Liver (tissue), 8 donors: ENCODE measurements at regions not wholly inside any gene's neighbourhood (a gene's known extent, or its start where the extent isn't known, plus 50 kb on each side); places are given as distances from the start of the nearest gene placed in this dataset.

Source experiments
- DNase-seq: peaks from one replicate; pipeline ENCODE4 v3.0.0-alpha.2; 2017; ENCODE audit warnings: low spot score
- H3K27ac ChIP-seq, 2 donors: one replicate each; pipeline ENCODE4 v1.7.0; 2013; ENCODE audit warnings: inconsistent platforms in 2 of 2, low read length in 2 of 2, control low read depth in 1 of 2, low read depth in 1 of 2, mild to moderate bottlenecking in 1 of 2
- H3K27me3 ChIP-seq, 4 donors: one replicate each; pipeline versions ENCODE4 v1.6.1 to v1.7.0; 2013; ENCODE audit warnings: low read length in 3 of 4, inconsistent platforms in 1 of 4, mild to moderate bottlenecking in 1 of 4, moderate library complexity in 1 of 4; ENCODE audit not compliant: control insufficient read depth in 4 of 4, insufficient read depth in 4 of 4
- H3K36me3 ChIP-seq, 4 donors: one replicate each; pipeline versions ENCODE4 v1.6.1 to v1.7.0; 2013; ENCODE audit warnings: low read length in 3 of 4, mild to moderate bottlenecking in 3 of 4, low read depth in 1 of 4, moderate library complexity in 1 of 4; ENCODE audit not compliant: control insufficient read depth in 4 of 4, insufficient read depth in 3 of 4
- H3K4me1 ChIP-seq, 4 donors: one replicate each; pipeline versions ENCODE4 v1.6.1 to v1.7.0; 2013; ENCODE audit warnings: low read length in 3 of 4, mild to moderate bottlenecking in 3 of 4, moderate library complexity in 1 of 4; ENCODE audit not compliant: control insufficient read depth in 4 of 4, insufficient read depth in 4 of 4
- H3K4me3 ChIP-seq, 3 donors: one replicate each; pipeline versions ENCODE4 v1.6.1 to v1.7.0; 2013; ENCODE audit warnings: low read length in 3 of 3, control low read depth in 1 of 3, low read depth in 1 of 3, mild to moderate bottlenecking in 1 of 3
- H3K9ac ChIP-seq, 2 donors: one replicate each; pipeline ENCODE4 v1.7.0; 2013; ENCODE audit warnings: low read length in 2 of 2, mild to moderate bottlenecking in 2 of 2, moderate library complexity in 2 of 2, control low read depth in 1 of 2, low read depth in 1 of 2
- H3K9me3 ChIP-seq, 4 donors: one replicate each; pipeline versions ENCODE4 v1.6.1 to v1.7.0; 2013; ENCODE audit warnings: low read length in 3 of 4; ENCODE audit not compliant: control insufficient read depth in 4 of 4
- EGR1 ChIP-seq, 2 donors: IDR thresholded peaks; 2 replicates each; pipeline ENCODE4 v1.6.1; 2016 to 2018; ENCODE audit warnings: antibody characterized with exemption in 2 of 2, low read depth in 2 of 2
- FOXA1 ChIP-seq: IDR thresholded peaks from 2 replicates; pipeline ENCODE4 v1.6.1; 2016; ENCODE audit warnings: antibody characterized with exemption
- FOXA2 ChIP-seq: IDR thresholded peaks from 2 replicates; pipeline ENCODE4 v1.6.1; 2016; ENCODE audit warnings: antibody characterized with exemption
- NR2F2 ChIP-seq: IDR thresholded peaks from 2 replicates; pipeline ENCODE4 v1.6.1; 2016; ENCODE audit warnings: antibody characterized with exemption
- RAD21 ChIP-seq, 2 donors: IDR thresholded peaks; 2 replicates each; pipeline ENCODE4 v1.6.1; 2016; ENCODE audit warnings: antibody characterized with exemption in 2 of 2, mild to moderate bottlenecking in 2 of 2
- RXRA ChIP-seq, 2 donors: IDR thresholded peaks; 2 replicates each; pipeline ENCODE4 v1.6.1; 2017 to 2018; ENCODE audit warnings: antibody characterized with exemption in 2 of 2, mild to moderate bottlenecking in 1 of 2
- SP1 ChIP-seq: IDR thresholded peaks from 2 replicates; pipeline ENCODE4 v1.6.1; 2018; ENCODE audit warnings: antibody characterized with exemption, mild to moderate bottlenecking
- TAF1 ChIP-seq: conservative IDR thresholded peaks from 2 replicates; pipeline ENCODE4 v1.6.1; 2016; ENCODE audit warnings: antibody characterized with exemption, mild to moderate bottlenecking
- YY1 ChIP-seq: IDR thresholded peaks from 2 replicates; pipeline ENCODE4 v1.6.1; 2016; ENCODE audit warnings: antibody characterized with exemption, mild to moderate bottlenecking
- whole genome bisulfite sequencing: extraction: QIAGEN DNeasy Blood & Tissue Kit; methylation state at CpG from one replicate; pipeline ENCODE4 v1.1.7; 2013; 5-methylcytosine and 5-hydroxymethylcytosine counted together
- TF ChIP-seq, protein P1 (sequence below): IDR thresholded peaks from 2 replicates; pipeline ENCODE4 v1.6.1; 2016; ENCODE audit warnings: antibody characterized with exemption, mild to moderate bottlenecking
- TF ChIP-seq, protein P2 (sequence below): IDR thresholded peaks from 2 replicates; pipeline ENCODE4 v1.6.1; 2016; ENCODE audit warnings: antibody characterized with exemption
- TF ChIP-seq, protein P3 (sequence below): fragments of 150-350 bp; IDR thresholded peaks from 2 replicates; pipeline ENCODE4 v1.5.1; 2017; ENCODE audit warnings: improper control_type of control experiment, low read depth, low read length; ENCODE audit not compliant: missing input control
- TF ChIP-seq, protein P4 (sequence below): IDR thresholded peaks from 2 replicates; pipeline ENCODE4 v1.6.1; 2016; ENCODE audit warnings: antibody characterized with exemption
- TF ChIP-seq, protein P5 (sequence below): IDR thresholded peaks from 2 replicates; pipeline ENCODE4 v1.6.1; 2016; ENCODE audit warnings: antibody characterized with exemption
- donor health status: healthy.
- donor health status: healthy.
- donor health status: healthy.
- donor health status: healthy.
- donor health status: healthy.

DNA sequence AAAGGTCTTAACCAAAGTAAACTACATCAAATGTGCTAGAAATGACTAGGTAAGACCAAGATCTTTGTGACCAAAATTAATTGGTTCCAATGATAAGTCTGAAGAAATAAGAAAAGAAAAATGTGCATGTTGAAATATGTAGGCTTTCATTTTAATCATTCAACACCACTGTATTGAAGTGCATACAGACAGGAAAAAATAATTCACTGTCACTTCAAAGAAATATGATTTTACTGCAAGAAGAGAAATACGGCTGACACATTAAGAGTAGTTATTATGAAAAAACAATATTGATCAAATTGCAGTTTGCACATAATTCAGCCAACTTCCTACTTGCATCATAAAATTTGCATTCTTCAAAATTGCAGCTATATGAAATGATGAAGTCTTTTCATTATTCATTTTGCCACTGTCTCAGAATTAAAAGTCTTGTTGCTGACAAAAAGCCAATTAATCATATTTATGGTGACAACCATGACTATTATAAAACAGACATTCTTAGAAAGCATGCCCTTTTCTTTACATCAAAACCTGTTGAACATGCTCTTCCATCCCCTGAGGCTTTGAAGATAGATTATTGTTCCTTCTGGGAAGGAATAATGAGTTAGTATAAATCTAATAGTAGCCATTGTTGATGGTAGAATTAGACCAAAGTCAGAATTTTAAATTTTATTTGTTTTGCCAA is 405.9 kb upstream of the MAD2L1 start:
- DNase-seq: no peak
- no peak overlapping the region for H3K4me3 ChIP-seq
- no peaks in the 10 kb centered on the region for H3K4me1 ChIP-seq
- H3K9me3 ChIP-seq: no peaks in the 10 kb centered on the region
- H3K9ac ChIP-seq: no peak overlapping the region
- H3K27ac ChIP-seq: no peak overlapping the region
- H3K36me3 ChIP-seq: no peaks in the 10 kb centered on the region
- WGBS: 71% methylated on average over 1 of the region's 1 CpG
- TF ChIP-seq TAF1: no peak
- TF ChIP-seq, protein P1, sequence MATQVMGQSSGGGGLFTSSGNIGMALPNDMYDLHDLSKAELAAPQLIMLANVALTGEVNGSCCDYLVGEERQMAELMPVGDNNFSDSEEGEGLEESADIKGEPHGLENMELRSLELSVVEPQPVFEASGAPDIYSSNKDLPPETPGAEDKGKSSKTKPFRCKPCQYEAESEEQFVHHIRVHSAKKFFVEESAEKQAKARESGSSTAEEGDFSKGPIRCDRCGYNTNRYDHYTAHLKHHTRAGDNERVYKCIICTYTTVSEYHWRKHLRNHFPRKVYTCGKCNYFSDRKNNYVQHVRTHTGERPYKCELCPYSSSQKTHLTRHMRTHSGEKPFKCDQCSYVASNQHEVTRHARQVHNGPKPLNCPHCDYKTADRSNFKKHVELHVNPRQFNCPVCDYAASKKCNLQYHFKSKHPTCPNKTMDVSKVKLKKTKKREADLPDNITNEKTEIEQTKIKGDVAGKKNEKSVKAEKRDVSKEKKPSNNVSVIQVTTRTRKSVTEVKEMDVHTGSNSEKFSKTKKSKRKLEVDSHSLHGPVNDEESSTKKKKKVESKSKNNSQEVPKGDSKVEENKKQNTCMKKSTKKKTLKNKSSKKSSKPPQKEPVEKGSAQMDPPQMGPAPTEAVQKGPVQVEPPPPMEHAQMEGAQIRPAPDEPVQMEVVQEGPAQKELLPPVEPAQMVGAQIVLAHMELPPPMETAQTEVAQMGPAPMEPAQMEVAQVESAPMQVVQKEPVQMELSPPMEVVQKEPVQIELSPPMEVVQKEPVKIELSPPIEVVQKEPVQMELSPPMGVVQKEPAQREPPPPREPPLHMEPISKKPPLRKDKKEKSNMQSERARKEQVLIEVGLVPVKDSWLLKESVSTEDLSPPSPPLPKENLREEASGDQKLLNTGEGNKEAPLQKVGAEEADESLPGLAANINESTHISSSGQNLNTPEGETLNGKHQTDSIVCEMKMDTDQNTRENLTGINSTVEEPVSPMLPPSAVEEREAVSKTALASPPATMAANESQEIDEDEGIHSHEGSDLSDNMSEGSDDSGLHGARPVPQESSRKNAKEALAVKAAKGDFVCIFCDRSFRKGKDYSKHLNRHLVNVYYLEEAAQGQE: no peak
- TF ChIP-seq, protein P2, sequence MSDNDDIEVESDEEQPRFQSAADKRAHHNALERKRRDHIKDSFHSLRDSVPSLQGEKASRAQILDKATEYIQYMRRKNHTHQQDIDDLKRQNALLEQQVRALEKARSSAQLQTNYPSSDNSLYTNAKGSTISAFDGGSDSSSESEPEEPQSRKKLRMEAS: no peak
- no peak for TF ChIP-seq RAD21 (IDR thresholded peaks at IDR 0.05)
- TF ChIP-seq FOXA1: no peak
- peaks cover 0 to 3% (median 0%) of the 10 kb centered on the region in 4 donors for H3K27me3 ChIP-seq

DNA sequence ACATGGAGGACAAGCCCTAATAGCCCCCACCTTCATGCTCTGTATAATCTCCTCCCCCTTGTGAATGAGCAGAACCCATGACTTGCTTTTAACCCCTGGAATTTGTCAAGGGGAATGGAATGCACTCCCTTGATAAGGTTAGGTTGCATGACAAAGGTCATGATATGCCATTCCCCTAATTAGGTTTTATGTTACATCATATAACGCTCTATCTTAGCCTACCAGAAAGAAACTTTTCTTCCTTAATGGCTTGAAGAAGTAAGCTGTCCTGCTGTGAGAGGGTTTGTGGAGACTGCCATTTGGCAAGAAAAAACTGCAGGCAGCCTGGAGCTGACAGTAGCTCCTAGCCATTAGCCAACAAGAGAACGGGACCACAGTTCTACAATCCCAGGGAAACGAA is 399.8 kb upstream of the MAD2L1 start:
- no peak overlapping the region for H3K27ac ChIP-seq
- no peak for DNase-seq
- WGBS: 16% methylated on average over 3 of the region's 3 CpGs
- H3K4me3 ChIP-seq: no peak overlapping the region
- no peak overlapping the region for H3K9ac ChIP-seq
- no peaks in the 10 kb centered on the region for H3K4me1 ChIP-seq
- TF ChIP-seq, protein P3, sequence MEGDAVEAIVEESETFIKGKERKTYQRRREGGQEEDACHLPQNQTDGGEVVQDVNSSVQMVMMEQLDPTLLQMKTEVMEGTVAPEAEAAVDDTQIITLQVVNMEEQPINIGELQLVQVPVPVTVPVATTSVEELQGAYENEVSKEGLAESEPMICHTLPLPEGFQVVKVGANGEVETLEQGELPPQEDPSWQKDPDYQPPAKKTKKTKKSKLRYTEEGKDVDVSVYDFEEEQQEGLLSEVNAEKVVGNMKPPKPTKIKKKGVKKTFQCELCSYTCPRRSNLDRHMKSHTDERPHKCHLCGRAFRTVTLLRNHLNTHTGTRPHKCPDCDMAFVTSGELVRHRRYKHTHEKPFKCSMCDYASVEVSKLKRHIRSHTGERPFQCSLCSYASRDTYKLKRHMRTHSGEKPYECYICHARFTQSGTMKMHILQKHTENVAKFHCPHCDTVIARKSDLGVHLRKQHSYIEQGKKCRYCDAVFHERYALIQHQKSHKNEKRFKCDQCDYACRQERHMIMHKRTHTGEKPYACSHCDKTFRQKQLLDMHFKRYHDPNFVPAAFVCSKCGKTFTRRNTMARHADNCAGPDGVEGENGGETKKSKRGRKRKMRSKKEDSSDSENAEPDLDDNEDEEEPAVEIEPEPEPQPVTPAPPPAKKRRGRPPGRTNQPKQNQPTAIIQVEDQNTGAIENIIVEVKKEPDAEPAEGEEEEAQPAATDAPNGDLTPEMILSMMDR: no peak
- no peak for TF ChIP-seq RAD21 (IDR thresholded peaks at IDR 0.05)
- no peak for TF ChIP-seq YY1
- TF ChIP-seq NR2F2: peak; percentile 60
- no peak for TF ChIP-seq TAF1
- no peak for TF ChIP-seq RXRA (IDR thresholded peaks at IDR 0.05)
- H3K27me3 ChIP-seq: no peaks in the 10 kb centered on the region
- H3K36me3 ChIP-seq: no peaks in the 10 kb centered on the region
- no peaks in the 10 kb centered on the region for H3K9me3 ChIP-seq

DNA sequence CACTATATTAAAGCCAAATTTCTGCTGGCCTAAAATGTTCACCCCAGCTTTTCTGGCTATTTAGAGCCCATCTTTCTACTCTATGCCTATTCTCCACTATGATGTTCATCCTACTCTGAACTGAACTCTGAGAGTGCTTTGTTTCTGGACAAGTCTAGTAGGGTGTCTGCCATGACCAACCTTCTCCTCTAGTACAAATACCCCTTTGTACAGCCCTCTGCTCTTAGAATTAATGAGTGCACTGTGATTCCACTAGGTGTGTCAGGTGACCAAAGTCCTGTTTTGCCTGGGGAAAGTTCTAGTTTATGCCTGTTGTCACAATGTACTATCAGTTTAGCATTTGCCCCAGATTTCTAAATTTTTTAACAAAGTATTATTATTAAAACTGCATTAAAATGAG is 388.1 kb upstream of the MAD2L1 start:
- Histone ChIP-seq H3K4me3 (no peak overlapping the region), H3K9ac (no peak overlapping the region), H3K27me3 (no peaks in the 10 kb centered on the region), H3K27ac (no peak overlapping the region), H3K36me3 (no peaks in the 10 kb centered on the region), H3K4me1 (no peaks in the 10 kb centered on the region), H3K9me3 (no peaks in the 10 kb centered on the region)
- no peak for DNase-seq
- TF ChIP-seq, protein P4, sequence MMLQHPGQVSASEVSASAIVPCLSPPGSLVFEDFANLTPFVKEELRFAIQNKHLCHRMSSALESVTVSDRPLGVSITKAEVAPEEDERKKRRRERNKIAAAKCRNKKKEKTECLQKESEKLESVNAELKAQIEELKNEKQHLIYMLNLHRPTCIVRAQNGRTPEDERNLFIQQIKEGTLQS: no peak
- TF ChIP-seq SP1 (no peak), RXRA (IDR thresholded peaks at IDR 0.05) (no peak), EGR1 (IDR thresholded peaks at IDR 0.05; ENCODE audit: low read depth in 2 of 2) (no peak), FOXA2 (no peak)
- TF ChIP-seq, protein P5, sequence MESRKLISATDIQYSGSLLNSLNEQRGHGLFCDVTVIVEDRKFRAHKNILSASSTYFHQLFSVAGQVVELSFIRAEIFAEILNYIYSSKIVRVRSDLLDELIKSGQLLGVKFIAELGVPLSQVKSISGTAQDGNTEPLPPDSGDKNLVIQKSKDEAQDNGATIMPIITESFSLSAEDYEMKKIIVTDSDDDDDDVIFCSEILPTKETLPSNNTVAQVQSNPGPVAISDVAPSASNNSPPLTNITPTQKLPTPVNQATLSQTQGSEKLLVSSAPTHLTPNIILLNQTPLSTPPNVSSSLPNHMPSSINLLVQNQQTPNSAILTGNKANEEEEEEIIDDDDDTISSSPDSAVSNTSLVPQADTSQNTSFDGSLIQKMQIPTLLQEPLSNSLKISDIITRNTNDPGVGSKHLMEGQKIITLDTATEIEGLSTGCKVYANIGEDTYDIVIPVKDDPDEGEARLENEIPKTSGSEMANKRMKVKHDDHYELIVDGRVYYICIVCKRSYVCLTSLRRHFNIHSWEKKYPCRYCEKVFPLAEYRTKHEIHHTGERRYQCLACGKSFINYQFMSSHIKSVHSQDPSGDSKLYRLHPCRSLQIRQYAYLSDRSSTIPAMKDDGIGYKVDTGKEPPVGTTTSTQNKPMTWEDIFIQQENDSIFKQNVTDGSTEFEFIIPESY: no peak
